Dermis microvascular lymphatic vessel endothelial cell (primary cell): ENCODE measurements at regions not wholly inside any gene's neighbourhood (a gene's known extent, or its start where the extent isn't known, plus 50 kb on each side); places are given as distances from the start of the nearest gene placed in this dataset.
"Not testable (repeated sequence)": the region's sequence is repeated elsewhere in the genome, so short reads cannot be mapped to it uniquely, and the experiment has no call there.

Experiments used
- DNase-seq, 2 donors: peaks; one replicate each; pipeline versions ENCODE4 v3.0.0 to v3.0.0-alpha.2; 2010; ENCODE audit warnings: low read depth in 2 of 2

DNA sequence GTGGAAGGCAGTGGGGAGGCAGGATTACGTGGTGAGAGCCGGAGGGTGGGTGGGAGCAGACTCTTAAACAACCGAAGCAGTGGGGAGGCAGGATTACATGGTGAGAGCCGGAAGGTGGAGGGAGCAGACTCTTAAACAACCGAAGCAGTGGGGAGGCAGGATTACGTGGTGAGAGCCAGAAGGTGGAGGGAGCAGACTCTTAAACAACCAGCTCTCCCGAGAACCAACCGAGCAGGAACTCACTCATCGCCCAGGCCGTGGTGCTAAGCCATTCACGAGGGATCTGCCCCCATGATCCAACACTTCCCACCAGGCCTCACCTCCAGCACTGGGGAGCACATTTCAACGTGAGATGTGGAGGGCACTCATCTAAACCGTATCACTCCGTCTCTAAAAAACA is 87.7 kb downstream of the RTP5 start:
- no peak for DNase-seq

DNA sequence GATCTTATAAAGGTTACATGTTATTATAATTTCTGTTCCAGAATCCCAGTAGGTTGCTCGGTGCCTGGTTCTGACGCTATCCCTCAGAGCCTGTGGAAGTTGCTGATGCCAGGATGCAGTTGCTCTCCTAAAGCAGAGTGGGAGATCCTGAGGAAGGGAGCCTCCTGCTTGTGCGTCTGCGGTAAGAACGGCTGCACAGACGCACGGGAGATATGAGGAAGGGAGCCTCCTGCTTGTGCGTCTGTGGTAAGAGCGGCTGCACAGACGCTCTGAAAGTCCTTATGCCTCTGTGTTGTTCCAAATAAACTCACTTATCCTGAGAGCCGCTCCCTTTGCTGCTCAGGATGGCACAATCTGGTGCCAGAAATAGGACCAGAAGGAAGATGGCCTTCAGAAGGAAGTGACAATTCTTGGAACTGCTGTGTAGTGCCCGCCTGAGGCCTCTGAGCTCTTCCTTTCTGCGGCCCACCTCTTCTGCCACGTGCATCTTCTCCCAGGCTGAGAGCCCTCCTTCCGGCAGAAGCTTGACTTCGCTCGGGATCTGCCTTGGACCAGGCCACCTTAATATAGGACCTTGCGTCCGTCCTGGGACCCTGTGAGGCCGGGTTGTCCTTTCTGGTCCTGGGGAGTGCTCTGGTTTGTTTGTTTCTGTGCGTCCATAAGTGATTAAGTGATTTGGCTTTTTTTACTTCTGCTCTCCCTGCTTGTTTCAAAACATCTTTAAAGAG is 89.5 kb downstream of the RTP5 start:
- DNase-seq, result no peak

DNA sequence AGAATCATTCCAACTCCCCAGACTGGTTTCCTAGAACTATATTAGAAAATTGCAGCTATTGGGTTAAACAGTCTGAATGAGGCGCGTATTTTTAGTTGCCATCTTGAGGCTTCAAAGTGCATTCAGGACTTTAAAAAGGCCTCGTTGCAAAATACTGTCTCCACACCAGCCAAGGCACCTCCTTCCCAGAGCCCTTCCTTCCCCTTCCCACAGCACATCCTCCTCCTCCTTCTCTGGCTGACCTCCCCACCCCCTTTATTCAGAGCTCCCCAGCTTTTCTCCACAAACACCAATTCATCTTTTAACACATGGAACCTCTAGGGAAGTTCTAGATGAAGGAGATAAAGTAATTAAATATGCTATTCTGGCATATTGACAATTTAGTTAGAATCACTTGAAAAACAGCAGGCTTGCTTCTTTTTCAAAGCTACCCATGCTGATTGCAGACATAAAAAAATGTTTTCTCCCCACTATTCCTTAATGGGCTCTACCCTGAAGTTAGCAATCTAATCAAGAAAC is 90.3 kb downstream of the RTP5 start:
- DNase-seq, result no peak

DNA sequence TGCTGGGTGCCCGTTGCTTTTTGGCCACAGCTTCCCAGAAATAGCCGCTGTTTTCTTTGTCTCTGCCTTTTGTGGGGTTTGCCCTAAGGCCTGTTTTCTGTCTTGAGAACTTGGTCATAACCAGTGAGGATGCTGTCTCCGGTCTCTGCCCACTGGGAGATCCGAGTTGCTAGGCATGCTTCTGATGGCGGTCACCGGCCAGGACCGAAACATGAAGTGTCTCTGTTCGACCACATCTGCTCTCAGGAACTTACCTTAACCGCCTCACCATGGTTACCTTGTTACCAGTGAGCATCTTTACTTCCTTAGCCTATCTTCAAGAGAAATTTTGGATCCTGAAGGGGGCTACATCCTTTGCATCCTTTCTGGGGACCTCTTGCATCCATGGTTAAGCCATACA is 91.9 kb downstream of the RTP5 start:
- DNase-seq, result no peak

DNA sequence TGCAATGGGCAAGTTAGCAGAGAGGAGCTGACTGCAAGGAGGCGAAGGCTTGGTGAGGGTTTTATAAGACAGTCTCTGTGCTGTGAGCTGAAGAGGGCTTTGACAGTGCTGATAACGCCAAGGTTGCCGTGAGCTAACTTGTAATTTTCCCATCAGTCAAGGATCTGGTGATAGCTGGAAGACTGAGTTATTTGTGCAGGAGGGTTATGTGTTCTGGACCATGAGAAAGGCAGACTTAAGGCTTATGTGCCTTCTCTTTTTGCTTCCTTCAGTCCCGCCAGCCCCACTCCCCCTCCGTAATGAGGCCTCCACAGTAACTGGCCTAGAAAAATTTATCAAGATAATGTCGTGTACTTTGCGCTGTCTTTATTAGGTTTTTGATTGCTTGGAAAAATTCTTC is 94.6 kb downstream of the RTP5 start:
- no peak for DNase-seq

DNA sequence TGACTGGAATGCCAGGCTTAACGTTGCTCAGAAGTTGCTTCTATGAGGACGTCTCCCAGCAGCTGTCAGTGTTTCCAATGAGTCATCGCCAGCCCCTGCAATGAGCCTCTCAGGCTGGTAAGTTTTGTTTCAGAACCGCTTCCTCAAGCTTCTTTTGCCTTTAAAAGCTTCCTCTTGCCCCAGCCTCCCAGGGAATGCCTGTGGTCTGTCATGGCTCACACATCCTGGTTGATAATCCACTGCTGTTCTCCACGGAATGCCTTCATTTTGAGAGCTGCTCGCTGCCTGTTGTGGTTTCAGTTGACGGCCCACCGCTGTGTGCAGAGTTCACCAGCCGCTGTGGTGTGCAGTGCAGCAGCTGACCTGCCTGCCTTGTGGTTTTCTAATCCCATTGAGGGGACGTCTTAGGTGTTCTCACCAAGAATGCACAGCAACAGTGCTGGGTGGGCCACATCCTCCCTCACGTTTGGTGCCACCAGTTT is 96.4 kb downstream of the RTP5 start:
- DNase-seq, result peak in 1 of 2 donors; percentile 65

DNA sequence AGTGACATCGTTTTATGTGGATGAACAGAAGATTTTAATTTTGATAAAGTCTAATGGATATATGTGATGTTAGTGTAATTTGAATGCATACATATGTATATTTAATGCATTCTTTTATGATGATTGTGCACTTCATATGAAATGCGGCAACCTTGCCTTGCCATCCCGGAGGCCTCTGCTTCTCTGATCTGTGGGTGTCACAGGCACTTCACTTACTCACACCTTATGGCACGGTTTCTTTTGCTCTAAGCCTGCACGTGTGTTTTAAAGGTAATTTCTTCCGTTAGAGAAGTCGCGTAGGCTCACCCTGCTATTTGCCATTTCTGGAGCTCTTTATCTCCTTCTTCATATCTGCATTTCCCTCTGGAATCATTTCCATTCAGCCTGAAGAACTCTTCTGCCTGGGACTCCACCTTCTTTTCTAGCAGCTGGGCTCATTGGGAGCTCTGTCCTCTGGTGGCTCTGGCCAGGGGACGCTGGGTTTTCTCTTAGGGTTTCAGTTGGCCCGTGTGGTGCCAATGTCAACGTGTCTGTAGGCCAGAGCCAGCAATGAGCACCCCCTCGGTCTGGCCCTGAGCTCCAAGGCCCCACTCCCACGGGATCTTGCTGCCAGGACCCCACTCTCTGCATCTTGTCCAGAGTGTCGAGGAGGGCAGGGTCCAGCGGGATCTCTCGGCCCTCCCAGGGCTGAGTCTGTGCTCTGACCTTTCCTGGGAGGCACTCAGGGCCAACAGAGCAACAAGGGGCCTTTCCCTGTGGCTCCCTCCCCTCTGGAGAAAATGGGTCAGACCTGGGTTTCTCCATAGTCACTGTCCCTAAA is 97.3 kb downstream of the RTP5 start:
- DNase-seq, result no peak

DNA sequence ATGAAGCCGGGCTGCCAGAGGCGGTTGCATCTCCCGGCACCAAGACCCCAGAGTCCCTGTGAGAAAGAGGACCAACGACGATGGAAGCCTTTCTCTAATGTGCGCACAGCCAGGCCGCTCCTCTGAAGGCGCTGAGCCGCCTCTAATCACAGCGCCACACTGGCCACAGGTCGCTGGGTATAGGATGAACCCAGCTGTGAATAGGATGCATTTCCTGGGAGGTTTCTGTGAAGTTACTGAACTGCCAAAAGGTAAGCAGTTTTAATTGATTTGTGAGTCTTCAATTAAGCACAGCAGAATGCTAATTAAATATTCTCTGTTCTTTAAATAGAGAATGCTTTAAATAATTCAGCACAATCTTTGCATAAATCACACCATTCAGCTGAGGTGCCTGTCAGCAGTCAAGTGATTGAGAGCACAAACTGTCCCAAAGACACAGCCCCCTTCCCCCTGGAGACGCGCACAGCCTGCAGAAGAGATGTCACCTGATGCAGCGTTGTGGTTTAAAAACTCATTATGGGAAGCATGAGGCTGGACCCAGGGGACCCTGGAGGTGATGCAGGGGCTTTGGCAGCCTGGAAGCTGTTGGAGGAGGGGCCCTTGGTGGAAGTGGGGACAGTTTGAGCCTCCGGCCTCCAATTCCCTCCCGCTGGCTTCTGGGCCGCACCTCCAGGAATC is 98.1 kb downstream of the RTP5 start:
- DNase-seq, result no peak

DNA sequence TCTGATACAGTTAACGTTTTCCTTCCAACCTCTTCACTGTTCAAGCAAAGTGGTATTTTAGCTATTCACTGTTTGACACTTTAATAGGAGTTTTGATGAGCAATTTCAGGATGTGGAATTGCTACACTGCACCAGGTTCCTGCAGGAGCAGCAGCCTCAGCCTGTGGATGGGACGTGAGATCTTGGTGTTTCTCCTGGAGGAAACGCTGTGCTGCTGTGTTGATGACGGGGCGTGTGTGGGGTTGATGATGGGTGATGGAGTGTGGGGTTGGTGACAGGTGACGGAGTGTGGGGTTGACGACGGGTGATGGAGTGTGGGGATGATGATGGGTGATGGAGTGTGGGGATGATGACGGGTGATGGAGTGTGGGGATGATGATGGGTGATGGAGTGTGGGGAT is 98.9 kb downstream of the RTP5 start:
- DNase-seq, result no peak

DNA sequence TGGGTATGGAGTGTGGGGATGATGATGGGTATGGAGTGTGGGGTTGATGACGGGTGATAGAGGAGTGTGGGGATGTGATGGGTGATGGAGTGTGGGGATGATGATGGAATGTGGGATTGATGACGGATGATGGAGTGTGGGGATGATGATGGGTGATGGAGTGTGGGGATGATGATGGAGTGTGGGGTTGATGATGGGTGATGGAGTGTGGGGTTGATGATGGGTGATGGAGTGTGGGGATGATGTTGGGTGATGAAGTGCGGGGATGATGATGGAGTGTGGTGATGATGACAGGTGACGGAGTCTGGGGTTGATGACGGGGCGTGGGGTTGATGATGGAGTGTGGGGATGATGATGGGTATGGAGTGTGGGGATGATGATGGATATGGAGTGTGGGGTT is 99.7 kb downstream of the RTP5 start:
- not testable (repeated sequence) for DNase-seq

DNA sequence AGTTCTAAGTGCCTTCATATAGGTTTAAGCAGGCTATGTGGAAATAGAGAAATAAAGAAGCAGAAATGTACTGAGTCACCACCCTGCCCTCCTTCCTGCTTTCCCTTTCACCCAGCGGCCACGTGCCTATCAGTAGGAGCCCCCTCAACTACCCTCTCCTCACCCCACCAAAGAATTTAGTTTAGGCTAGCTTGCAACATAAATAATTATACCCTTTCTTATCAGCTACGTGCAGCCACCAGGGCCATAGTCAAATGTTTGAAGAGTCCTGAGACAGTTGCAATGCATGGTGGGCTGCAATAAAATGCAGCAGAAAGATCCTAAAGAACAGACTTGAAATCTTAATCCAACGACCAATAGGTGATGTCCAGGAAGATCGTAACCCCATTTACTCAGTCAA is 101.2 kb downstream of the RTP5 start:
- no peak for DNase-seq

DNA sequence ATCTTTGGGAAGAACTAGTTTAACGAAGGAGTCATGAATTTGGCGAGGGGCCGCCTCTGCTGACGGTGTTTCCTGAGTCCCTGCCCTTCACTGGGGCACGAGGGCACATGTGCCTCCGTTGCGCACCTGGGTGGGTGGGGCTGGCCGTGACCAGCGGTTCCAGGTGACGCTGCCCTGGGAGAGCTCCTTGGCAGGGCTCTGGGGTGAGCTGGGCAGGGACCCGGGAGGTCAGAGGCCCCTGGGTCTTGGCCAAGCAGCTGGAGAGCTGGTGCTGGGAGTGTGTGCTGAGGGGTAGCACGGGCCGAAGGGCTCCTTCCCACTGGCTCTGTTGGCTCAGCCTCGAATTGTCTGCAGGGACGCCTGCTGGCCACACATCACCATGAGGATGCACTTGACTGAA is 104.6 kb downstream of the RTP5 start:
- no peak for DNase-seq

DNA sequence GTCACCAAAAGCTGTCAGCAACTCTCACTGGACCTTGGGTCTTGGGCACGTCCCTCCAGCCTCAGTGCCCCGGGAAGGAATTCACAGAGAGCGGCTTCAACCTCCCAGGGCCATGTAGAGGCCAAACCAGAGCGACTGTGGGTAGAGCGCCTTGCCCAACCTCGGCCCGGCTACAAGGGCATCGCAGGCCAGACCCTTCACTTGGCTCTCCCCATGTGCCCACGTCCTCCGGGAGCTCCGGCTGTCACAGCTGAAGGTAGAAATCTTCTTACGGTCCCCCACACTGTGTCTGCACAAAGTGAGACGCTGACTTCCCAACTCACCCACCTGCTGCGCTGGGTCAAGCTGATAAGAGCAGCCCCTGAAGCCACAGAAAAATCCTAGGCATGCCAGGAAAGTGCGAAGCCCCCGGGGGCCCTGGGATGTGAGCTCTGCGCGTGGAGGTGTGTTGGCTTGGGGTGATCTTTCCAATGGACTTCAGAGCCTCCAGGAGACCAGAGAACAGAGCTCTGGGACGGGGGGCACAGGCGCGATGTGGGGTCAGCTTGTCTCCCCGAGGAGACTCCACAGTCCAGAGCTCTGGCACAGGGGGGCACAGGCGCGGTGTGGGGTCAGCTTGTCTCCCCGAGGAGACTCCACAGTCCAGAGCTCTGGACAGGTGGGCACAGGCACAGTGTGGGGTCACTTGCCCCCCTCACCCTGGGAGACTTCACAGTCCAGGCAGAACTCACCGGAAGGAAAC is 105.5 kb downstream of the RTP5 start:
- no peak for DNase-seq

DNA sequence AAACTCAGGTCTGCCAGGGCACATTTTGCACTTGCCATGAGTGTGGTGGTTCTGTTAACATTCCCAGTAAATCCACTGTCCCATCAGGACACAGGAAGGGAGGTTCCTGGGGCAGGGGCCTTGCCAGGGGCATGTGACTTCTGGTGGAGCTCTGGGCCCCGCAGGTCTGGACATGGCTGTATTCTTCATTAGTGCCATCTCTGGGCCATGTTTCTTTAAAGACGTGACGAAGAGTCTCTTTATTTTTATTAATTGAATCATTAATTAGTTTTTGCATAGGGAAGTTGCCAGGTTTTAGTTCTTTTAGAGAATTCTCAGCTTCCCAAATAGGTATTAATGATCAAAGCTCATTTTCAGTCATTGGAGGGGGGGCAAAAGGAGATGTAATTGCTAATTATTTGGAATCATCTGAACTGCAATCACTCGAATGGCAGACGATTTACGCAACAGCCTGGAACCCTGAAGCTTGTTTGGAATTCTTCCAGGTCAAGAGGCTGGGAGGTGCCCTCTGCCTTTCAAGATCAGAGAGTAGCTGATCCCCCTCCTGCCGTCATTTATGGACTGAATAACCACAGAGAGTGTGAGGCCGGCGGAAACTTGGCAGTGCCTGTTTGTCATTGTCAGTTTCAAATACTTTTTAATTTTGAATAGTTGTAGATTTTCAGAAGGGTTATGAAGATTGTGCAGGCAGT is 106.2 kb downstream of the RTP5 start:
- no peak for DNase-seq

DNA sequence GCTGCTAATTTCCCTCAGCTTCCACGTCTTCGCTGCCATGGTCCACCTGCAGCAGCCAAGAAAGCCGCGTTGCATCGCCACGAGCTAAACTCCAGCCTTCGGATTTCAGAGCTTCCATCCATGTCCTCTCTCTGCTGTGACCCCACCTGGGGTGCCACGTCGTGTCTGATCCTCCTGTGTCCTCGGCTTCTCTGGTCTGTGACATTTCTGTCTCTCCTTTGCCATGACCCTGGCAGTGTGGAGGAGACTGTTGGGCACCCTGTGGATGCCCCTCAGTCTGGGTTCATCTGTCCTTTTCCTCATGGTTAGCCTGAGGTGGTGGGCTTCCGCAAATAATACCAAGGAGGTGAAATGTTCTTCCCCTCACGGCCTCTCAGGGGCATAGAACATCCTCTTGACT is 106.8 kb downstream of the RTP5 start:
- DNase-seq, result no peak

DNA sequence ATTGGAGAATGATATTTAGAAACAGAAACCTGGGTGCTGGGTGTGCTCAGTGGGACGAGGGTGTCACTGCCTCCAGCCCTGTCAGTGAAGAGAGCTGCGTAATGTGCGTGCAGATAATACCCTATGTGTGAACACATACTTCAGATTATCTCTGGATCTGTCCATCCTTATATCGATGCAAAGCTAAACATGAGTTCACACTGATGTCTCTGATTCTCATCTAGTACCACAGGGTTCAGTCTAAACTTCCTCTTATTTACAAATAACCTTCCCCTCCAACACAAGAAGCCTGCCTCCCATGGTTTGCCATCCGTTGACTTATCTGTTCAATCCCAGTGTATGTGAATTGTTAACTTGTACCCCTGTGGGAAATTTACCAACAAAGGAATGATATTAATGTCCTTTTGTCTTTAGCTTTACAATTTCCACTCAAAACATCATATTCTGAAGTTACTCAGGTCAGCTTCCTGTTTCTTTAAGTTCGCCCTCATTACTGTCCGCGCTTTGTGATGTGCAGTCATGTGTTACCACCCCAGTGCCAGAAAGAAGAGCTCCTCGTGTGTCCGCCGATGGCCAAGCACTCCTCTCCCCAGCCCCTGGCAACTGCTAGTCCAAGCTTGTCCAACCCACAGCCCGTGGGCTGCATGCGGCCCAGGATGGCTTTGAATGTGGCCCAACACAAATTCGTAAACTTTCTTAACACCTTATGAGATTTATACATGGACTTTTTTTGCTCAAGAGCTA is 108.2 kb downstream of the RTP5 start:
- DNase-seq, result no peak

DNA sequence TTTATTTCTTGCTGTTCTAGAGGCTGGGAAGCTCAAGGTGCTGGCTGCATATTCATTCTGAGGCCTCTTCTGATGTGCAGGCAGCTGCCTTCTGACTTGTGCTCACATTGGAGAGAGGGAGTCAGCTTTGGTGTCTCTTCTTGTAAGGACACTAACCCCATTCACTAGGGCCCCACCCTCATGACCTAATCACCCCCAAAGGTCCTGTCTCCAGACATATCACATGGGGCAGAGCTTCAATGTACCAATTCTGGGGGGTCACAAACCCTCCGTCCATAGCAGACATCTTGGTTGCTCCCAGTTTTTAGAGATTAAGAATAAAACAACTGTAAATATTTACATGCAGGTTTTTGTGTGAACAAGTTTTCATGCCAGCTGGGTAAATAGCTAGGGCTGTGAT is 109.1 kb downstream of the RTP5 start:
- DNase-seq, result no peak

DNA sequence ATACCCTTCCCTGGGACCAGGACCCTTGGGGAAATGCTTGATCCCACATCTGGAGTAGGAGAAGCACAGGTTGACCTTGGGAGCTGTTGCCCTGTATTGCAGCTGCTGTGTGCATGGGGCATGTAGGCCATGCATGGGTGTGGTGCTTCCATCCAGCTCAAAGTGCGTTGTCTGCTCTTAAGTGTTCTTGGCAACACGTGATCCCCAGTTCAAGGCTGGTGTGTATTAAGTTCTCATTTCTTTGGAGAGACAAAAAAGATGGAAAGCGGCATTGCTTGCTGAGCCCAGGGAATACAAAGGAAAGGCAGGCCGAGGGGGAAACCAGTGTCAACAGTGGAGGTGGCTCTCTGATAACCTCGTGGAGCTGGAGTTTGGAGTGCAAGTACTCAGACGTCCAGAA is 110.7 kb downstream of the RTP5 start:
- no peak for DNase-seq

DNA sequence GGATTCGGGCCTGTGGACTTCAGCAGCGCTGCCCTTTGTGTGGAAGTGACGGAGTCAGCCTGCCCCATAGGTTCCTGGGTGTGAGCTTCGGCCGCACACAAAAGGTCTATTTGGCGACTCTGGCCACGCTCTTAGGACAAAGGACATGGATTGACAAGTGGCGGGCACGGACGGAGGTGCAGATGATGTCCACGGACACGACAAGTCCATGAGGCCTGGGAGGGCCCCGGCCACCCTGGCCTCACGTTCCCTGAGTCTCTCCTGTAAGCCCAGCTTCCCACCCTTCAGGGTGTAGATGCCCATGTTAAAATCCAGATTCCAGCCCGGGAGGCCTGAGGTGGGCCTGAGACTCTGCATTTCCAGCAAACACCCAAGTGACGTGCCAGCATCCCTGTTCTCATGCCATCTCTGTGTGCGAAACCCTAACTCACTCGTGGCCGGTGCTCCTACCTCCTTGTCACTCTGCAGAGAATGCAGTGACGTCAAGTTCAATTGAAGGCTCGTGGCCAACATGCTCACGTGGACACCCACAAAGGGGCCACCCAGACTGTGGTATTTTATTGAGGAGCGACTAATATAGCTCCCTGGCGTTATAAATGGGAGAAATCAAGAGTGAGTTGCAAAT is 111.7 kb downstream of the RTP5 start:
- no peak for DNase-seq
